ENCODE measurements at regions not wholly inside any gene's neighbourhood (a gene's known extent, or its start where the extent isn't known, plus 50 kb on each side); places are given as distances from the start of the nearest gene placed in this dataset.
"Not testable (repeated sequence)": the region's sequence is repeated elsewhere in the genome, so short reads cannot be mapped to it uniquely, and the experiment has no call there.

DNA sequence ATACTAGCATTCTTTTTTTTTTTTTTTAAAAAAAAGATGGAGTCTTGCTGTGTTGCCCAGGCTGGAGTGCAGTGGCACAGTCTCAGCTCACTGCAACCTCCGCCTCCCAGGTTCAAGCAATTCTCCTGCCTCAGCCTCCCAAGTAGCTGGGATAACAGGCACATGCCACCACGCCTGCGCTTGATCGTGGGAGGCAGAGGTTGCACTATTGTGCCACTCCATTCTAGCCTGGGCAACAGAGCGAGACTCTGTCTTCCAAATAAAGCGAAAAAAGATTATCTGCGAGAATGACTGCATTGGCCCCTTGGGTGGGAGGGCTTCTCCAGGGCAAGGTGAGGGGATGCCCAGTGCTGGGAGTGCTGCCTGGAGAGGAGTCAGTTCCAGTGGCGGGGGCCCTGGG is 1357.1 kb downstream of the CDH12 start:
- not testable (repeated sequence) for TF ChIP-seq EZH2 (optimal IDR thresholded peaks at IDR 0.05; ENCODE audit: low read depth, low read length); CTCF (IDR thresholded peaks at IDR 0.05; ENCODE audit: low read length)

All from MM.1S (cell line).